Activated CD4-positive, alpha-beta T cell treated with anti-CD3 and anti-CD28 coated beads, Interleukin-2, amount 50 U/mL, for 24 hours (primary cell): ENCODE measurements at regions not wholly inside any gene's neighbourhood (a gene's known extent, or its start where the extent isn't known, plus 50 kb on each side); places are given as distances from the start of the nearest gene placed in this dataset.
"Not testable (repeated sequence)": the region's sequence is repeated elsewhere in the genome, so short reads cannot be mapped to it uniquely, and the experiment has no call there.

Source experiments
- DNase-seq, 2 donors: peaks; one replicate each; pipeline ENCODE4 v3.0.0-alpha.2; 2020; ENCODE audit warnings: low read depth in 1 of 2, low spot score in 1 of 2

- no peak for DNase-seq
Observed at GRCh38 chr5:174997688-174998087, 273.3 kb downstream of the MSX2 start.

- DNase-seq: no peak
Observed at GRCh38 chr5:174996941-174997340, 272.6 kb downstream of the MSX2 start.

- DNase-seq: no peak
Observed at GRCh38 chr5:174995827-174996226, 271.4 kb downstream of the MSX2 start.

DNA sequence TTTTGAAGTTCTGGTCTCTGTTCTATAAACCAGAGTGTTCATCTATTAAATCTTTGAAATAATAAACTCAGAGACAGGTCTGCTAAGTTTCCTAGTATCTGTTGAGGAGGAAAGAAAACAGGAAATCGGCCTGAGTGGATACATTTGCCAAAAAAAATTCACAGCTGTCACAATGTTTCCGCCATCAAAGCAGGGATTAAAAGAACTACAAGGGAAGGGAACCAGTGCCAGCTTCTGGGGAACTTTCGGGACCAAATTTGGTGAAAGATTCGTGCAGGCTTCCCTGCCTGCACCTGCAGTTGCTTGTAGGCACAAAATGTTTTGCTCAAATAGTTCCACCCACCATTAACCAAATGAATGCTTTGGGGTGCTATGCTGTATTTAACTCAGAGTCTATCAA, 267.5 kb downstream of the MSX2 start:
- no peak for DNase-seq

DNA sequence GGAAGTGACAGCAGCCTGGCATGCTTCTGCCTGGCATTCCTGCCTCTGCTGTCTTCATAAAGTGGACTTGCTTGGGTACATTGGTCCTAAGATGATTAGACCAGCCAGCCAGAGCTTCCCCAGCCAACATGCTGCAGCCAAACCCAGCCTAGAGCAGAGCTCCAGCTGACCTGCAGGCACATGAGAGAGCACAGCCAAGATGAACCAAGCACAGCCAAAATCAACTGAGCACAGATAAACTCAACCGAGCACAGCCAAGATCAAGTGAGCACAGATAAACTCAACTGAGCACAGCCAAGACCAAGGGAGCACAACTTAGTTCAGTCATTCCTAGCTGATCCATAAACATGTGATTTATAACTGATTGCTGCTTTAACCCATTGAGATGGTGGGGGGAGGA, 266.5 kb downstream of the MSX2 start:
- no peak for DNase-seq

GRCh38 chr5:174987443-174988012, 263.1 kb downstream of the MSX2 start:
- no peak for DNase-seq

GRCh38 chr5:174984863-174985262, 260.5 kb downstream of the MSX2 start:
- DNase-seq: no peak

DNA sequence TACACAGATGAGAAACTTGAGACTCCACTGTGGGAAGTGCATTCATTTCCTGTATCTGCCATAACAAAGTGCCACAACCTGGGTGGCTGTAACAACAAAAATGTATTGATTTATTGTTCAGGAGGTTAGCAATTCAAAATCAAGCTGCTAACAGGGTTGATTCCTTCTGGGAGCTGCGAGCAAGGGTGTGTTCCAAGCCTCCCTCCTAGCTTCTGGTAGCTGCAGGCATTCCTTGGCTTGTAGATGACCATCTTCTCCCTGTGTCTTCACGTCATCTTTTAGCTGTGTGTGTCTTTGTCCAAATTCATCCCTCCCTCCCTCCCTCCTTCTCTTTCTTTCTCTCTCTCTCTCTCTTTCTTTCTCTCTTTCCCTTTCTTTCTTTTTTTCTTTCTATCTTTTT, 258.1 kb downstream of the MSX2 start:
- DNase-seq: no peak

GRCh38 chr5:174981416-174981815, 257.0 kb downstream of the MSX2 start:
- no peak for DNase-seq

DNA sequence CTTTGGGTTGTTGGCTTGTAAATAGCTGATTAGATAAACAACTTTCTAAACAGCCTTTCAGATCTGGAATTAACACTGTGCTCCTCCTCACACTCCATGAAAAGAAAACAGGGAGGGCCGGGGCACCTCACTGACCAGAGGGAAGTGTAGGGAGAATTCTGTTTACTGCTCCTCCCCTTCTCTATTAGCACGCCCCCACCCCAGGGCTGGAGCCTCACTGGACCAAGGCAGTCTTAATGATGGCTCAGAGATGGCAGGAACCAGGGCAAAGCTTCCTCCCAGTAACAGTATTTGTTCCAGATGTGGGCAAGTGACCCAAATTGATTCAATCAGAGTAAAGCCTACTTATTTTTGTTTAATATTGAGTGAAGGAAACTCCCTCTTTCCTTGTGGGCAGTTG, 256.6 kb downstream of the MSX2 start:
- no peak for DNase-seq

- DNase-seq: no peak
Observed at GRCh38 chr5:174972291-174972690, 247.9 kb downstream of the MSX2 start.

DNA sequence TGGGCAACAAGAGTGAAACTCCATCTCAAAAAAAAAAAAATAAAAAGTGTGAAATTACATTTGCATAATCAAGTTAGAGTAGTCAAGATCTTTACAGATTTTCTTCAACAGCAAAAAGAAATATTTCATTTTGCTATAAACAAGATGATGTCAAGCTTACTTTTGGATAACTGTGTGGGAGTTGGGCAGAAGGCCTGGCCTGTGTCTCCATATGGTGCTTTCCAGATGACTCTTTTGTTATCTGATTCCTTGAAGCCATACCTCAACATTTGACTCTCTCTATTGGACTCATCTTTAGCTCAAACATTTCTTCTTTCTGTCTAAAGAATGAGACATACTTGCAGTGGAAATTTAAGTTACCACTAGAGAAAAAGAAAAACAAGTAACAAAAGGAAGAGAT, 246.8 kb downstream of the MSX2 start:
- no peak for DNase-seq

GRCh38 chr5:174970502-174970901, 246.1 kb downstream of the MSX2 start:
- DNase-seq: no peak

GRCh38 chr5:174953871-174954270, 229.5 kb downstream of the MSX2 start:
- no peak for DNase-seq

DNA sequence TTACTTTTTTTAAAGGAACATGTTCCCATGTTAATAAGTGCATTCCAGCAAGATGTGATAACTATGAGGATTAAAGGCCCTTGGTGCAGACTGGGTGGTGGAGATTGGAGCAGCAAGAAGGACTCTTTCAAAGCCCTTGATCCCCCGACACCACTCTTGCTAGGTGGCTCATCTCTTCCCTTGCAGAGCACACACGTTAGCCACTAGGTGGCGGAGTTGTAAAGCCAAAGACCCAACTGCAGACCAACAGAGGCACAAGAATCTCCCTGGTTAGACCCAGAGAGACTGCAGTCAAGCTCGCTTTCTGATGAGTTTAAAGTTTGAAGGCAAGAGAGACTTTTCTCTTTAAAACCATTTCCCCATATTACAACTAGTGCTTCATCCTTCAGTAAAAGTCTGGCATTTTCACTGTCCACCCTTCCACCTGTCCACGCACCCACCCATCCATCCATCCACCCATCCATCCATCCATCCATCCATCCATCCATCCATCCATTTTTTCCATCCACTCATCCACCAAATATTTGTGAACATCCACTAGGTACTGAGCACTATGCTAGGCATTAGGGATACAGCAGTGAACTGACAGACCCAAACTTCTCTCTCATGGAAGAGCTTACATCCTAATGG, 226.9 kb downstream of the MSX2 start:
- peak; percentile 10 to 55 for DNase-seq

DNA sequence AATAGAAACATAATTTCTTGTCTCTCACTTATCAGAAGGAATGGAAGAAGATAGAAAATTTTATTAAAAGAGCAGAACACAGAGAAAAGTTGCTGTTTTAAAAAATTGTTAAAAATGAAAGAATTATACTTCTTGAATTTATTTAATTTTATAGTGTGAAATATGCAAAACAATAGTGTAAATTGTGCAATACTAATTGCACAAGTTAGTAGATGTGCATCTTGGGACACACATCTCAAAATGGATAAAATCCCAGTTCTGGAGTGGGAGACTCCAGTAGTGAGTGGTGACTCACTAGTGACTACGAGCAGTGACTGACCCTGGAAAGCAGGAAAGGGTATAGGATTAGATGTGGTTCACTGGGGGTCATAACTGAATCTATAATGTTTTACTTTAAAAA, 223.2 kb downstream of the MSX2 start:
- no peak for DNase-seq

GRCh38 chr5:174945853-174946252, 221.5 kb downstream of the MSX2 start:
- no peak for DNase-seq

GRCh38 chr5:174943785-174944184, 219.4 kb downstream of the MSX2 start:
- DNase-seq: no peak

DNA sequence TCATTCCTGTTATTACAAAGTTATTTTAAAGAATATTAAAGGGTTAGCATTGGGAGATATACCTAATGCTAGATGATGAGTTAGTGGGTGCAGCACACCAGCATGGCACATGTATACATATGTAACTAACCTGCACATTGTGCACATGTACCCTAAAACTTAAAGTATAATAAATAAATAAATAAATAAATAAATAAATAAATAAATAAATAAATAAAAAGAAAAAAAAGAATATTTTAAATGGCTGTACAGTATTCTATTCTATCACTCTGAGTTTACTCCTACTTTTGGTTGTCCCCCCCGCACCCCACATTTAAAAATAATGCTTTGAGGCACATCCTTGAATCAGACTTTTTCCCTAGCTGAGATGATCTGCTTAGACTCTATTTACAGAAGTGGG, 218.6 kb downstream of the MSX2 start:
- not testable (repeated sequence) for DNase-seq

- DNase-seq: no peak
Observed at GRCh38 chr5:174937201-174938123, 213.1 kb downstream of the MSX2 start.

DNA sequence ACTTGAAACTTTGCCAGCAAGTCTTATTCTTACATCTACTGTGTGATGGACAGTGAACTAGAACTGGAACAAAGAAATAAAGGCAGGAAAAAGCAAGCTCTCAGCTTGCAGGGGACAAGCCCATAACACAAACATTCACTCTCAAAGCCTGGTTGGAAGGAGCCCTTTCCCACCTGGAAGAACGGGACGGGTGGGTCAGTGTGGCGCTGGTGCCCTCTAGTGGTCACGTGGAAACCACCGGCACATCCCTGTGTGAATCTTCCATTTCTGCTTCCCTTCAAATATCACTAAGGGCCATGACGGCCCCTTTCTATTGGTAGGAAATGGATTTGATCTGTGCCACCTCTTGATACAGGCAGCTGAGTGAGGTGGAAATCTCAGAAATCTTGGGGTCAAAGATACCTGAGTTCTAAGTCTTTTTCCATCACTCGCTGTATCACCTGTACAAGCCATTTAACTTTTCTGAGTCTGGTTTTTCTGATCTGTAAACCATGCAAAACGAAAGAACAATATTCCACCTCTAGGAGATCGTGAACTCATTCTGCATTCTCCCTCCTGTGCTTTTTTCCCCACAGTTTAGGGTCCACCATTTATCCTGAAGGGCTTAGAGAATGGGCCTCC, 211.6 kb downstream of the MSX2 start:
- DNase-seq: peak in 1 of 2 donors; percentile 14

DNA sequence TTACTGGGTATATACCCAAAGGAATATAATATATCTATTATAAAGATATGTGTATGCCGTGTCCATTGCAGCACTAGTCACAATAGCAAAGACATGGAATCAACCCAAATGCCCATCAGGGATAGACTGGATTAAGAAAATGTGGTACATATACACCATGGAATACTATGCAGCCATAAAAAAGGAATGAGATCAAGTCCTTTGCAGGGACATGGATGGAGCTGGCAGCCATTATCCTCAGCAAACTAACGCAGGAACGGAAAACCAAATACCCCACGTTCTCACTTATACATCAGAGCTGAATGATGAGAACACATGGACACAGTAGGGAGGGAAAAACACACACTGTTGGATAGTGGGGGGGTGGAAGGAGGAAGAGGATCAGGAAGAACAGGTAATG, 206.7 kb downstream of the MSX2 start:
- DNase-seq: not testable (repeated sequence)
